IMR-90 (cell line): ENCODE measurements at regions not wholly inside any gene's neighbourhood (a gene's known extent, or its start where the extent isn't known, plus 50 kb on each side); places are given as distances from the start of the nearest gene placed in this dataset.

Source experiments
- ATAC-seq: fragments of 200-7000 bp; cut with Tn5 transposase; 2 replicates; pipeline ENCODE4 v1.9.1; 2020; ENCODE audit warnings: low read depth, mild to moderate bottlenecking, moderate library complexity
- BruUV-seq: library from RNA; stranded (reverse); fragments of 400-500 nt; replicated peaks from 2 replicates; lab custom pipeline; 2021; lab: Mats Ljungman, UMichigan
- CTCF ChIA-PET: fragments of 300-600 bp; formaldehyde crosslinking; extraction: SDS; loops from one replicate; lab custom pipeline; 2021; ENCODE audit warnings: antibody characterized with exemption; lab: Yijun Ruan, JAX
- POLR2A ChIA-PET: fragments of 300-600 bp; sonication (Branson Sonifier 250); formaldehyde crosslinking; loops from one replicate; lab custom pipeline; 2022; ENCODE audit warnings: antibody characterized with exemption; ENCODE audit not compliant: unreplicated experiment; lab: Charles Lee
- DNase-seq: peaks from one replicate; pipeline ENCODE4 v3.0.0; 2013
- H2AFZ ChIP-seq: replicated peaks from 2 replicates; pipeline ENCODE3; 2013; ENCODE audit warnings: low read length, mild to moderate bottlenecking; ENCODE audit not compliant: poor library complexity
- H2AK5ac ChIP-seq: 2 replicates; pipeline ENCODE4 v1.6.1; 2013; ENCODE audit warnings: low read depth, low read length, inconsistent platforms
- H2AK9ac ChIP-seq: replicated peaks from 2 replicates; pipeline ENCODE3; 2013; ENCODE audit warnings: mild to moderate bottlenecking, low read depth, low read length, moderate library complexity; ENCODE audit not compliant: poor library complexity
- H2BK120ac ChIP-seq: 2 replicates; pipeline ENCODE4 v1.6.1; 2013; ENCODE audit warnings: low read depth, low read length, inconsistent platforms
- H2BK15ac ChIP-seq: 3 replicates; pipeline ENCODE4 v1.6.1; 2013; ENCODE audit warnings: low read depth, low read length, inconsistent platforms
- H2BK20ac ChIP-seq: 2 replicates; pipeline ENCODE4 v1.6.1; 2013; ENCODE audit warnings: low read depth, mild to moderate bottlenecking, inconsistent platforms, low read length, moderate library complexity
- H2BK5ac ChIP-seq: 2 replicates; pipeline ENCODE4 v1.6.1; 2013; ENCODE audit warnings: mild to moderate bottlenecking, low read depth, low read length, inconsistent platforms; ENCODE audit not compliant: poor library complexity, severe bottlenecking
- H3K14ac ChIP-seq: replicated peaks from 2 replicates; pipeline ENCODE4 v1.6.1; 2013; ENCODE audit warnings: low read depth, low read length, inconsistent platforms
- H3K18ac ChIP-seq: 2 replicates; pipeline ENCODE4 v1.6.1; 2013; ENCODE audit warnings: low read depth, low read length, control low read depth
- H3K23ac ChIP-seq: 2 replicates; pipeline ENCODE4 v1.6.1; 2013; ENCODE audit warnings: low read depth, low read length, inconsistent platforms
- H3K27ac ChIP-seq: 2 replicates; pipeline ENCODE4 v1.5.1; 2013; ENCODE audit warnings: mild to moderate bottlenecking, control low read depth, low read length; ENCODE audit not compliant: insufficient read depth
- H3K27me3 ChIP-seq: 2 replicates; pipeline ENCODE4 v1.6.1; 2013; ENCODE audit warnings: low read length; ENCODE audit not compliant: control insufficient read depth, insufficient read depth
- H3K36me3 ChIP-seq: 2 replicates; pipeline ENCODE4 v1.6.1; 2013; ENCODE audit warnings: low read length, mixed read lengths; ENCODE audit not compliant: control insufficient read depth, insufficient read depth
- H3K4ac ChIP-seq: 2 replicates; pipeline ENCODE4 v1.6.1; 2013; ENCODE audit warnings: low read depth, low read length, inconsistent platforms
- H3K4me1 ChIP-seq: 2 replicates; pipeline ENCODE4 v1.6.1; 2013; ENCODE audit warnings: low read length, mixed read lengths; ENCODE audit not compliant: control insufficient read depth, insufficient read depth
- H3K4me2 ChIP-seq: 2 replicates; pipeline ENCODE4 v1.6.1; 2013; ENCODE audit warnings: low read depth, mild to moderate bottlenecking, control low read depth, low read length, moderate library complexity
- H3K4me3 ChIP-seq: 2 replicates; pipeline ENCODE4 v1.5.1; 2013; ENCODE audit warnings: low read depth, mild to moderate bottlenecking, control low read depth, low read length, moderate library complexity; ENCODE audit not compliant: insufficient read depth
- H3K56ac ChIP-seq: 2 replicates; pipeline ENCODE4 v1.6.1; 2013; ENCODE audit warnings: low read length, inconsistent platforms; ENCODE audit not compliant: insufficient read depth; ENCODE audit errors: extremely low read depth
- H3K79me1 ChIP-seq, 2 experiments: 2 replicates each; pipeline ENCODE4 v1.6.1; 2013; ENCODE audit warnings: low read length in 2 of 2, inconsistent platforms in 1 of 2, low read depth in 1 of 2
- H3K9ac ChIP-seq: 2 replicates; pipeline ENCODE4 v1.6.1; 2013; ENCODE audit warnings: low read depth, low read length, control low read depth
- H3K9me1 ChIP-seq: 2 replicates; pipeline ENCODE4 v1.6.1; 2013; ENCODE audit warnings: low read length, inconsistent platforms; ENCODE audit not compliant: insufficient read depth
- H3K9me3 ChIP-seq: 2 replicates; pipeline ENCODE4 v1.6.1; 2013; ENCODE audit warnings: low read length; ENCODE audit not compliant: control insufficient read depth, insufficient read depth
- H4K20me1 ChIP-seq: 2 replicates; pipeline ENCODE4 v1.6.1; 2013; ENCODE audit warnings: low read length, inconsistent platforms; ENCODE audit not compliant: insufficient read depth
- H4K5ac ChIP-seq: 2 replicates; pipeline ENCODE4 v1.6.1; 2013; ENCODE audit warnings: mild to moderate bottlenecking, low read depth, low read length, control low read depth
- H4K8ac ChIP-seq, 2 experiments: 2 replicates each; pipeline ENCODE4 v1.6.1; 2013; ENCODE audit warnings: low read depth in 2 of 2, low read length in 2 of 2, control low read depth in 1 of 2, inconsistent platforms in 1 of 2
- H4K91ac ChIP-seq: 2 replicates; pipeline ENCODE4 v1.6.1; 2013; ENCODE audit warnings: low read depth, low read length, inconsistent platforms; ENCODE audit not compliant: insufficient read depth
- BHLHE40 ChIP-seq: fragments of 150-350 bp; IDR thresholded peaks from 2 replicates; pipeline ENCODE4 v1.6.1; 2016; ENCODE audit warnings: mild to moderate bottlenecking, low read depth, low read length
- CEBPB ChIP-seq: IDR thresholded peaks from 2 replicates; pipeline ENCODE4 v1.6.1; 2012; ENCODE audit warnings: low read depth, low read length, improper control_type of control experiment
- CHD1 ChIP-seq: IDR thresholded peaks from 2 replicates; pipeline ENCODE4 v1.6.1; 2012; ENCODE audit warnings: low read depth, low read length, improper control_type of control experiment
- FOS ChIP-seq: fragments of 150-350 bp; IDR thresholded peaks from 2 replicates; pipeline ENCODE4 v1.6.1; 2016; ENCODE audit warnings: low read depth, low read length
- MAFK ChIP-seq: IDR thresholded peaks from 2 replicates; pipeline ENCODE4 v1.6.1; 2012; ENCODE audit warnings: low read depth, low read length, improper control_type of control experiment
- MAZ ChIP-seq: IDR thresholded peaks from 2 replicates; pipeline ENCODE4 v1.6.1; 2012; ENCODE audit warnings: low read depth, mild to moderate bottlenecking, low read length, improper control_type of control experiment, moderate library complexity, borderline replicate concordance
- MXI1 ChIP-seq: IDR thresholded peaks from 2 replicates; pipeline ENCODE4 v1.6.1; 2012; ENCODE audit warnings: low read depth, mild to moderate bottlenecking, low read length, moderate library complexity, borderline replicate concordance
- NFE2L2 ChIP-seq: fragments of 150-350 bp; IDR thresholded peaks from 2 replicates; pipeline ENCODE4 v1.6.1; 2016; ENCODE audit warnings: low read depth, mild to moderate bottlenecking, low read length
- POLR2A ChIP-seq: IDR thresholded peaks from 2 replicates; pipeline ENCODE4 v1.6.1; 2012; ENCODE audit warnings: mild to moderate bottlenecking, low read depth, low read length
- RAD21 ChIP-seq: IDR thresholded peaks from 2 replicates; pipeline ENCODE4 v1.6.1; 2012; ENCODE audit warnings: low read length, improper control_type of control experiment
- RCOR1 ChIP-seq: IDR thresholded peaks from 2 replicates; pipeline ENCODE4 v1.6.1; 2012; ENCODE audit warnings: mild to moderate bottlenecking, low read length, improper control_type of control experiment; ENCODE audit not compliant: insufficient replicate concordance
- RFX5 ChIP-seq: IDR thresholded peaks from 2 replicates; pipeline ENCODE4 v1.8.0; 2012; ENCODE audit warnings: low read depth, mild to moderate bottlenecking, low read length, moderate library complexity
- SMC3 ChIP-seq: fragments of 150-350 bp; IDR thresholded peaks from 2 replicates; pipeline ENCODE4 v1.6.1; 2016; ENCODE audit warnings: low read depth, mild to moderate bottlenecking, antibody characterized with exemption, low read length, moderate library complexity
- WGBS, 2 experiments: methylation state at CpG; one replicate each; pipeline versions ENCODE4 v1.1.5 to v1.1.7; 2013; ENCODE audit warnings: missing lambda C conversion rate in 2 of 2; ENCODE audit not compliant: insufficient read length in 1 of 2; ENCODE audit errors: extremely low coverage in 2 of 2; 5-methylcytosine and 5-hydroxymethylcytosine counted together
- dilution Hi-C: fragments of 300-500 bp; cut with HindIII; formaldehyde crosslinking; loops from one replicate; pipeline ENCODE4 v1.14.3; 2018; ENCODE audit warnings: low sequenced_read_pairs; ENCODE audit not compliant: unreplicated experiment
- in situ Hi-C: fragments of 300-500 bp; cut with MboI; formaldehyde crosslinking; loops from 3 replicates; pipeline ENCODE4 v1.14.3; 2019; ENCODE audit warnings: low sequenced_read_pairs, inconsistent platforms, mixed read lengths
- intact Hi-C: fragments of 100-400 bp; cut with micrococcal nuclease; formaldehyde crosslinking; loops from 2 replicates; pipeline ENCODE4 v1.10.0; 2022
- TF ChIP-seq, protein P1 (sequence below): conservative IDR thresholded peaks from 2 replicates; pipeline ENCODE4 v1.5.1; 2012; ENCODE audit warnings: mild to moderate bottlenecking, low read depth, low read length, improper control_type of control experiment
- TF ChIP-seq, protein P2 (sequence below): fragments of 150-350 bp; IDR thresholded peaks from 2 replicates; pipeline ENCODE4 v1.6.1; 2017; ENCODE audit warnings: mild to moderate bottlenecking, antibody characterized with exemption, low read length, low read depth

DNA sequence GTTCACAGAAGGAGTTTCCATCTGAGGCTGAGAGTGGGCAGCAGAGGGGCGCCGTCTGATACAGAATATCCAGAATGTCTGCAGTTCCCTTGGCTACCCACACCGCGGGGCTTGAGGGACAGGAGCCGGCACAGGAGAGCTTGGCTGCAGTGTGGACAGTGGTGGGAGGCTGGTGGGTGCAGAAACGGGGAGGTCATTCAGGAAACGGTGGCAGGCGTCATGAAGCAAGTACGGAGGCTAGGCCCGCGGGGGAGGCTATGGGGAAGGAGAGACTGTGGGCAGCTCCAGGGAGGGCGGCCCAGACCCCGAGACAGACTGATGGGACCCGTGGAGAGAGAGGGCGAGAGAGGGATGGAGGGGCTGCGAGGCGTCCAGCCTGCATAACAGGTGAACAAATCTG, 55.2 kb upstream of the UQCRFS1 start:
- POLR2A ChIA-PET: no interaction called here
- in situ Hi-C loops: loop anchor here (25.0 kb wide), 1 partner anchor 531 kb away; no protein-coding TSS in a partner anchor
- no TSS peak for BruUV-seq
- Histone ChIP-seq H2BK5ac (no peak overlapping the region), H2BK15ac (no peak overlapping the region), H2BK20ac (no peak overlapping the region), H3K4me3 (no peak overlapping the region), H3K36me3 (no peaks in the 10 kb centered on the region), H4K8ac (no peak overlapping the region), H3K27ac (no peak overlapping the region), H3K56ac (no peak overlapping the region), H4K91ac (no peak overlapping the region), H3K79me1 (no peaks in the 10 kb centered on the region), H2AFZ (no peak overlapping the region), H3K14ac (no peak overlapping the region), H2AK5ac (no peak overlapping the region), H3K4ac (no peak overlapping the region), H3K18ac (no peak overlapping the region), H2BK120ac (no peak overlapping the region), H3K27me3 (no peaks in the 10 kb centered on the region), H3K9me1 (no peaks in the 10 kb centered on the region; the same call in 1 of the 2 replicates), H4K5ac (no peak overlapping the region), H4K20me1 (no peaks in the 10 kb centered on the region), H3K9ac (no peak overlapping the region), H3K4me2 (no peak overlapping the region), H3K23ac (no peak overlapping the region), H3K9me3 (no peaks in the 10 kb centered on the region), H2AK9ac (no peak overlapping the region), H3K4me1 (no peaks in the 10 kb centered on the region)
- TF ChIP-seq MAZ (no peak), NFE2L2 (no peak), FOS (no peak), SMC3 (no peak), BHLHE40 (no peak), CHD1 (no peak), POLR2A (no peak), RFX5 (no peak), MAFK (no peak), MXI1 (no peak), RCOR1 (no peak), CEBPB (no peak), RAD21 (no peak)
- TF ChIP-seq, protein P1, sequence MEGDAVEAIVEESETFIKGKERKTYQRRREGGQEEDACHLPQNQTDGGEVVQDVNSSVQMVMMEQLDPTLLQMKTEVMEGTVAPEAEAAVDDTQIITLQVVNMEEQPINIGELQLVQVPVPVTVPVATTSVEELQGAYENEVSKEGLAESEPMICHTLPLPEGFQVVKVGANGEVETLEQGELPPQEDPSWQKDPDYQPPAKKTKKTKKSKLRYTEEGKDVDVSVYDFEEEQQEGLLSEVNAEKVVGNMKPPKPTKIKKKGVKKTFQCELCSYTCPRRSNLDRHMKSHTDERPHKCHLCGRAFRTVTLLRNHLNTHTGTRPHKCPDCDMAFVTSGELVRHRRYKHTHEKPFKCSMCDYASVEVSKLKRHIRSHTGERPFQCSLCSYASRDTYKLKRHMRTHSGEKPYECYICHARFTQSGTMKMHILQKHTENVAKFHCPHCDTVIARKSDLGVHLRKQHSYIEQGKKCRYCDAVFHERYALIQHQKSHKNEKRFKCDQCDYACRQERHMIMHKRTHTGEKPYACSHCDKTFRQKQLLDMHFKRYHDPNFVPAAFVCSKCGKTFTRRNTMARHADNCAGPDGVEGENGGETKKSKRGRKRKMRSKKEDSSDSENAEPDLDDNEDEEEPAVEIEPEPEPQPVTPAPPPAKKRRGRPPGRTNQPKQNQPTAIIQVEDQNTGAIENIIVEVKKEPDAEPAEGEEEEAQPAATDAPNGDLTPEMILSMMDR: no peak
- TF ChIP-seq, protein P2, sequence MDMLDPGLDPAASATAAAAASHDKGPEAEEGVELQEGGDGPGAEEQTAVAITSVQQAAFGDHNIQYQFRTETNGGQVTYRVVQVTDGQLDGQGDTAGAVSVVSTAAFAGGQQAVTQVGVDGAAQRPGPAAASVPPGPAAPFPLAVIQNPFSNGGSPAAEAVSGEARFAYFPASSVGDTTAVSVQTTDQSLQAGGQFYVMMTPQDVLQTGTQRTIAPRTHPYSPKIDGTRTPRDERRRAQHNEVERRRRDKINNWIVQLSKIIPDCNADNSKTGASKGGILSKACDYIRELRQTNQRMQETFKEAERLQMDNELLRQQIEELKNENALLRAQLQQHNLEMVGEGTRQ: no peak
- CTCF ChIA-PET: no interaction called here
- ATAC-seq (no peak), DNase-seq (no peak)
- 80% methylated on average over 2 of the region's 17 CpGs; no CpG with 5 or more reads in 1 of the 2 experiments for WGBS, 2 experiments
- intact Hi-C loops: no loop called here
- dilution Hi-C loops: no loop called here
